Parathyroid adenoma (tissue), 2 donors: ENCODE measurements at regions not wholly inside any gene's neighbourhood (a gene's known extent, or its start where the extent isn't known, plus 50 kb on each side); places are given as distances from the start of the nearest gene placed in this dataset.
"Not testable (repeated sequence)": the region's sequence is repeated elsewhere in the genome, so short reads cannot be mapped to it uniquely, and the experiment has no call there.

ENCODE experiments used
- H2AFZ ChIP-seq: fragments of 300-600 bp; sonication (generic); one replicate; pipeline ENCODE4 v1.7.0; 2017; ENCODE audit warnings: antibody characterized with exemption, mild to moderate bottlenecking
- H3K27ac ChIP-seq: fragments of 300-600 bp; sonication (generic); one replicate; pipeline ENCODE4 v1.7.0; 2017
- H3K27me3 ChIP-seq: fragments of 300-600 bp; sonication (generic); one replicate; pipeline ENCODE4 v1.7.0; 2017; ENCODE audit warnings: low read length; ENCODE audit not compliant: control insufficient read depth, insufficient read depth
- H3K36me3 ChIP-seq: fragments of 300-600 bp; sonication (generic); one replicate; pipeline ENCODE4 v1.7.0; 2017; ENCODE audit warnings: low read length; ENCODE audit not compliant: control insufficient read depth, insufficient read depth
- H3K4me1 ChIP-seq: fragments of 300-600 bp; sonication (generic); one replicate; pipeline ENCODE4 v1.7.0; 2017; ENCODE audit warnings: control low read depth
- H3K4me2 ChIP-seq: fragments of 300-600 bp; sonication (generic); one replicate; pipeline ENCODE4 v1.7.0; 2017; ENCODE audit warnings: low read length
- H3K4me3 ChIP-seq: fragments of 300-600 bp; sonication (generic); one replicate; pipeline ENCODE4 v1.7.0; 2017; ENCODE audit warnings: low read depth, low read length
- H3K79me2 ChIP-seq: fragments of 300-600 bp; sonication (generic); one replicate; pipeline ENCODE4 v1.7.0; 2017; ENCODE audit warnings: control low read depth
- H3K9ac ChIP-seq: fragments of 300-600 bp; sonication (generic); one replicate; pipeline ENCODE4 v1.7.0; 2017; ENCODE audit warnings: mild to moderate bottlenecking
- H3K9me3 ChIP-seq: fragments of 300-600 bp; sonication (generic); one replicate; pipeline ENCODE4 v1.7.0; 2017; ENCODE audit warnings: low read length; ENCODE audit not compliant: control insufficient read depth
- TF ChIP-seq, protein P1 (sequence below): fragments of 300-600 bp; sonication (generic); IDR thresholded peaks from one replicate; pipeline ENCODE4 v1.7.0; 2017; ENCODE audit warnings: antibody characterized with exemption, mild to moderate bottlenecking
- donor health status: primary hyperparathyroidism.

DNA sequence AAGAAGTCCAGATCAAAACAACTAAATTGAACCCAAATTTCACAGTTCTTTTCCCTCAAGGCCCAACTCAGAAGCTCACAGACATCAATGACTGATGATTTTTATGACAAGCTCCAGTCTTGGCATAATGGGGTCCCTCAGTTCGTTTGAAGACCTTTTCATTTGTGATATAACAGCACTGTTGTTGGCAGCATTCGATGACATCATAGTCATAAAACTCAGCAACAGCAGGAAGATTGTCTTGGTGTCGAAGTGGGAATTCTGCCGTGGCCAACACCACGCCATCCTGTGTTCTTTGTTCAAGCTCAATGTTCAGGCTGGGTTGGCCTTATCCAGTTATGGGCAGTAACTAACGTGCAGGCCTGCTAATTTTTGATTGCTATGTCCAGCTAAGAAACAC, 261.7 kb downstream of the C7orf25 start:
- Histone ChIP-seq H3K4me1 (no peaks in the 10 kb centered on the region), H3K9ac (no peak overlapping the region), H3K79me2 (no peaks in the 10 kb centered on the region), H3K4me2 (no peak overlapping the region), H3K36me3 (no peaks in the 10 kb centered on the region), H3K4me3 (no peak overlapping the region), H3K27ac (no peak overlapping the region), H2AFZ (no peak overlapping the region), H3K9me3 (peaks cover 1% of the 10 kb centered on the region), H3K27me3 (no peaks in the 10 kb centered on the region)
- TF ChIP-seq, protein P1, sequence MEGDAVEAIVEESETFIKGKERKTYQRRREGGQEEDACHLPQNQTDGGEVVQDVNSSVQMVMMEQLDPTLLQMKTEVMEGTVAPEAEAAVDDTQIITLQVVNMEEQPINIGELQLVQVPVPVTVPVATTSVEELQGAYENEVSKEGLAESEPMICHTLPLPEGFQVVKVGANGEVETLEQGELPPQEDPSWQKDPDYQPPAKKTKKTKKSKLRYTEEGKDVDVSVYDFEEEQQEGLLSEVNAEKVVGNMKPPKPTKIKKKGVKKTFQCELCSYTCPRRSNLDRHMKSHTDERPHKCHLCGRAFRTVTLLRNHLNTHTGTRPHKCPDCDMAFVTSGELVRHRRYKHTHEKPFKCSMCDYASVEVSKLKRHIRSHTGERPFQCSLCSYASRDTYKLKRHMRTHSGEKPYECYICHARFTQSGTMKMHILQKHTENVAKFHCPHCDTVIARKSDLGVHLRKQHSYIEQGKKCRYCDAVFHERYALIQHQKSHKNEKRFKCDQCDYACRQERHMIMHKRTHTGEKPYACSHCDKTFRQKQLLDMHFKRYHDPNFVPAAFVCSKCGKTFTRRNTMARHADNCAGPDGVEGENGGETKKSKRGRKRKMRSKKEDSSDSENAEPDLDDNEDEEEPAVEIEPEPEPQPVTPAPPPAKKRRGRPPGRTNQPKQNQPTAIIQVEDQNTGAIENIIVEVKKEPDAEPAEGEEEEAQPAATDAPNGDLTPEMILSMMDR, result no peak

DNA sequence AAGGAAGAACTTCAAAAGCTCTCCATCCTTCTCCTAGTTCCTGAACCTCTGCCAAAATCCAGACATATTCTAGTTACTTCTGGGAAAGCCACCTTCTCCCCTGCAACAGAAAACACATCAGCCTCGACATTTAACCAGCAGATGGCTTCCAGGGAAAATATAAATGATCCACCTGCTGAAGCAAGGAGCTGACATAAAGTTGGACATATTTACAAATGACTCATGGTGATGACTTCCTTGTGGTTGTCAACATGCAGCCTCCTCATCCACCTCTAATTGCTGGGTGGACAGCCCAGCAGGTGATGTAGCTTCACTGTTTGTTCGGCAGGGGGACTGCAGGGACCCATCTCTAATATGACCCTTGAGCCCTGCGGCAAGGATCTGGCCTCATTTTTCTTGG, 266.0 kb downstream of the C7orf25 start:
- Histone ChIP-seq H3K27ac (no peak overlapping the region), H3K4me2 (no peak overlapping the region), H3K9me3 (no peaks in the 10 kb centered on the region), H3K4me3 (no peak overlapping the region), H3K79me2 (no peaks in the 10 kb centered on the region), H3K4me1 (no peaks in the 10 kb centered on the region), H3K27me3 (no peaks in the 10 kb centered on the region), H2AFZ (no peak overlapping the region), H3K36me3 (no peaks in the 10 kb centered on the region), H3K9ac (no peak overlapping the region)
- TF ChIP-seq, protein P1, result no peak

DNA sequence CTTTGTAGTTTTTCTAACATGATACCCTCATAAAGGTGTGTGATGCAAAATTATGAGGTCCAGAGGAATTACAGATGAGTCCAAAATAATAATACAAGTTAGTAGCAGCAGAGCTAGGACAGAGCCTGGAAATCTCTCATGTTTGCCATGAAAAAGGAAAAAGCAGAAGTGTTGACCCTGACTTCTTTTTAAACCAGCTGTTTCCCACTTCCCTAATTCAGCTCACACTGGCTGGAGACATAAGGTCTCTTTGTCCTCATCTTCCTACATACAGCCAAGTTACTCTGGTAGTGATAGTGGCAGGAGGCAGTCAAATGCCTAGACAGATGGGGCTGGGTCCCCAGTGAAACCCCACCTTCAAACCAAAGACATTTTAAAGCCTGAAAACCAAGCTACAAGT, 269.2 kb downstream of the C7orf25 start:
- Histone ChIP-seq H3K4me2 (no peak overlapping the region), H3K4me1 (no peaks in the 10 kb centered on the region), H3K9ac (no peak overlapping the region), H2AFZ (no peak overlapping the region), H3K9me3 (no peaks in the 10 kb centered on the region), H3K27me3 (no peaks in the 10 kb centered on the region), H3K36me3 (no peaks in the 10 kb centered on the region), H3K4me3 (no peak overlapping the region), H3K79me2 (no peaks in the 10 kb centered on the region), H3K27ac (no peak overlapping the region)
- TF ChIP-seq, protein P1, result no peak

DNA sequence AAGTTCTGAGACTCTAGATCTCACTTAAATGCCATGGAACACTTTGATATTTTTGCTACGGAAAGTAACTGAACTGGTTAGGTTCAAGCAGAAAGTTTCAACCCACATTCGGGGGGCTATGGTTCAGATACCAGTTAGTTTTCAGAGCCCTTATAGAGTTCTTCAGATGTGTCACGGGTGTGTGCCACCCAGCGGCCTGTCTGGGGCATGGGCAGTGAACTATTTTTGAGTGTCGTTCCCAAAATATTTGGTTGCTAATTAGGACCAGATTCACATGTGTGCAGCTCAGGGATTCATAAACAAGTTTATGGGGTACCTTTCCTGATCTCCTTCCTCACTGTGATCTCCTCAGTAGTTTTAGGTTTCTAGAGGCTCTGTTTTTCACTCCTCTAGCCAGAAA, 271.9 kb downstream of the C7orf25 start:
- no peak overlapping the region for H2AFZ ChIP-seq
- no peaks in the 10 kb centered on the region for H3K36me3 ChIP-seq
- no peak overlapping the region for H3K4me3 ChIP-seq
- H3K4me1 ChIP-seq, result no peaks in the 10 kb centered on the region
- H3K27ac ChIP-seq, result no peak overlapping the region
- no peaks in the 10 kb centered on the region for H3K27me3 ChIP-seq
- no peaks in the 10 kb centered on the region for H3K79me2 ChIP-seq
- no peak overlapping the region for H3K9ac ChIP-seq
- H3K4me2 ChIP-seq, result no peak overlapping the region
- H3K9me3 ChIP-seq, result no peaks in the 10 kb centered on the region
- TF ChIP-seq, protein P1, result no peak

DNA sequence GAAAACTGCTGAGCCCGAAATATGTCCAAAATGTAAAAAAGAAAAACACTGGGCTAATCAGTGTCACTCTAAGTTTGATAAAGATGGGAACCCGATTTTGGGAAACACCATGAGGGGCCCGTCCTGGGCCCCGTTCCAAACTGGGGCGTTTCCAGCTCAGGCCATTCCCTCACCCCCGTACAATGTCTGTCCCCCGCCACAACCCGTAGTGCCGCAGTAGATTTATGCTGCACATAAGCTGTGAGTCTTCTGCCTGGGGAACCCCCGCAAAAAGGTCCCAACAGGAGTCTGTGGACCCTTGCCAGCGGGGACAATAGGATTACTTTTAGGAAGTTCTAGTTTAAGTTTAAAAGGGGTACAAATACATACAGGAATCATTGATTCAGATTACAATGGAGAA, 275.5 kb downstream of the C7orf25 start:
- not testable (repeated sequence) for H3K4me2 ChIP-seq, H3K4me1 ChIP-seq, H3K79me2 ChIP-seq, H3K9me3 ChIP-seq, H3K27ac ChIP-seq, H3K4me3 ChIP-seq, H3K36me3 ChIP-seq, H3K9ac ChIP-seq, H2AFZ ChIP-seq, H3K27me3 ChIP-seq
